Breast epithelium (tissue), 4 donors: ENCODE measurements at regions not wholly inside any gene's neighbourhood (a gene's known extent, or its start where the extent isn't known, plus 50 kb on each side); places are given as distances from the start of the nearest gene placed in this dataset.

Experiments used
- DNase-seq, 2 donors: peaks; one replicate each; pipeline ENCODE4 v3.0.0-alpha.2; 2019; ENCODE audit warnings: low spot score in 2 of 2
- H3K27ac ChIP-seq, 2 donors: fragments of 200-600 bp; sonication (generic) in 1 of 2; one replicate each; pipeline ENCODE4 v1.5.1; 2016 to 2019; ENCODE audit warnings: mild to moderate bottlenecking in 1 of 2
- H3K27me3 ChIP-seq, 2 donors: fragments of 200-600 bp; sonication (generic) in 1 of 2; one replicate each; pipeline versions ENCODE4 v1.5.1 to v1.6.0; 2017 to 2019; ENCODE audit warnings: control low read depth in 1 of 2, mild to moderate bottlenecking in 1 of 2
- H3K36me3 ChIP-seq: fragments of 200-600 bp; one replicate; pipeline ENCODE4 v1.5.1; 2019
- H3K4me1 ChIP-seq, 2 donors: fragments of 200-600 bp; sonication (generic); one replicate each; pipeline ENCODE4 v1.5.1; 2016 to 2019; ENCODE audit warnings: control low read depth in 1 of 2
- H3K4me3 ChIP-seq, 3 donors: fragments of 200-600 bp; sonication (generic); 1 replicate in 2 of 3; 2 replicates in 1 of 3; pipeline ENCODE4 v1.5.1; 2016 to 2019; ENCODE audit warnings: mild to moderate bottlenecking in 3 of 3, moderate library complexity in 2 of 3
- H3K9me3 ChIP-seq, 2 donors: fragments of 200-600 bp; sonication (generic) in 1 of 2; one replicate each; pipeline ENCODE4 v1.5.1; 2016 to 2019; ENCODE audit warnings: control low read depth in 1 of 2
- POLR2A ChIP-seq: fragments of 450-650 bp; IDR thresholded peaks from one replicate; pipeline ENCODE4 v1.6.1; 2016; ENCODE audit warnings: antibody characterized with exemption, mild to moderate bottlenecking, moderate library complexity
- POLR2AphosphoS5 ChIP-seq, 3 donors: sonication (generic); formaldehyde crosslinking; IDR thresholded peaks; one replicate each; pipeline ENCODE4 v1.6.1; 2017; ENCODE audit warnings: antibody characterized with exemption in 3 of 3
- intact Hi-C: fragments of 100-400 bp; cut with DNase I; formaldehyde crosslinking; loops from one replicate; pipeline ENCODE4 v1.15.1; 2023; ENCODE audit warnings: low total_unique reads
- TF ChIP-seq, protein P1 (sequence below), 3 donors: fragments of 450-650 bp; IDR thresholded peaks; one replicate each; pipeline ENCODE4 v1.5.1; 2016 to 2017; ENCODE audit warnings: antibody characterized with exemption in 3 of 3, mild to moderate bottlenecking in 3 of 3, moderate library complexity in 3 of 3

DNA sequence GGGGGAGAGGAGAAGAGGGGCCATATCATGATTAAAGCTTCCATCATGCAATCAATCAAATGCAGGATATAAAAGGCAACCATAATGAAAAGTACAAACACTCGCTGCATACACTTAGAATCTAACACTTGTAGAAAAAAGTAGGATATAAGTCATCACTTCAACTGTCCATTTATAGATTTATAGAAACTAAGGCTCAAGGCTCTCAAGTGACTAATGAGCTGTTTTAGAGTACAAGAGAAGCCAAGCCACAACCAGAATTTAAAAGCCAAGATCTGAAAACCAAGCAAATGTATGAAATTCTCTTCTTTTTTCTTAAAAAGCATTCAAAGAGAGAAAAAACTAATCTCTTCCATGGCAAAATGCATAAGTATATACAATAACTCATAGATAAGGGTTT lies 160.2 kb upstream of the BLID start:
- DNase-seq, result no peak
- intact Hi-C loops, result no loop called here
- Histone ChIP-seq H3K27ac (no peak overlapping the region), H3K9me3 (no peaks in the 10 kb centered on the region), H3K27me3 (no peaks in the 10 kb centered on the region), H3K4me3 (no peak overlapping the region), H3K4me1 (no peaks in the 10 kb centered on the region), H3K36me3 (no peaks in the 10 kb centered on the region)
- TF ChIP-seq POLR2AphosphoS5 (IDR thresholded peaks at IDR 0.05) (no peak), POLR2A (no peak)
- TF ChIP-seq, protein P1, sequence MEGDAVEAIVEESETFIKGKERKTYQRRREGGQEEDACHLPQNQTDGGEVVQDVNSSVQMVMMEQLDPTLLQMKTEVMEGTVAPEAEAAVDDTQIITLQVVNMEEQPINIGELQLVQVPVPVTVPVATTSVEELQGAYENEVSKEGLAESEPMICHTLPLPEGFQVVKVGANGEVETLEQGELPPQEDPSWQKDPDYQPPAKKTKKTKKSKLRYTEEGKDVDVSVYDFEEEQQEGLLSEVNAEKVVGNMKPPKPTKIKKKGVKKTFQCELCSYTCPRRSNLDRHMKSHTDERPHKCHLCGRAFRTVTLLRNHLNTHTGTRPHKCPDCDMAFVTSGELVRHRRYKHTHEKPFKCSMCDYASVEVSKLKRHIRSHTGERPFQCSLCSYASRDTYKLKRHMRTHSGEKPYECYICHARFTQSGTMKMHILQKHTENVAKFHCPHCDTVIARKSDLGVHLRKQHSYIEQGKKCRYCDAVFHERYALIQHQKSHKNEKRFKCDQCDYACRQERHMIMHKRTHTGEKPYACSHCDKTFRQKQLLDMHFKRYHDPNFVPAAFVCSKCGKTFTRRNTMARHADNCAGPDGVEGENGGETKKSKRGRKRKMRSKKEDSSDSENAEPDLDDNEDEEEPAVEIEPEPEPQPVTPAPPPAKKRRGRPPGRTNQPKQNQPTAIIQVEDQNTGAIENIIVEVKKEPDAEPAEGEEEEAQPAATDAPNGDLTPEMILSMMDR (IDR thresholded peaks at IDR 0.05), result no peak

DNA sequence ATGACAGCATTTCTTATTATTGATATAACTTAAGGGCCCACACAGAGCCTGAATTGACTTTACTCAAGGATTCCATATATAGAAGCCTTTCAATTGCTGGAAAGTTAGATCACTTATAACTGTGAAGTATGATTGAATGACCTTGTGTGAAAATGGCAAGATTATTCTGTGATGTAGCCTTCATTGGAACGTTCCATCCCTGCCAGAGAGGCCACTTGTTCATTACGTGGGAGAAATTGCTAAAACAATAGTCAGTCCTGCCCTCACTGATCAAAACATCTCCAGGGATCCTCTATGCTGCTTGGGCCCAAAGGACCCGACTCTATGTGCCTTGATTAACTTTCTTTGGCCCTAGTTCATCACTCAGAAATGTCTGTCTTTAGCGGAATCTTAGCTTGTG lies 159.5 kb upstream of the BLID start:
- no peak overlapping the region for H3K27ac ChIP-seq
- no peak overlapping the region for H3K4me3 ChIP-seq
- no peak for TF ChIP-seq POLR2A
- TF ChIP-seq POLR2AphosphoS5 (IDR thresholded peaks at IDR 0.05), result no peak
- TF ChIP-seq, protein P1 (IDR thresholded peaks at IDR 0.05), result no peak
- H3K4me1 ChIP-seq, result no peaks in the 10 kb centered on the region
- DNase-seq, result no peak
- H3K27me3 ChIP-seq, result no peaks in the 10 kb centered on the region
- H3K9me3 ChIP-seq, result no peaks in the 10 kb centered on the region
- H3K36me3 ChIP-seq, result no peaks in the 10 kb centered on the region
- intact Hi-C loops, result no loop called here

DNA sequence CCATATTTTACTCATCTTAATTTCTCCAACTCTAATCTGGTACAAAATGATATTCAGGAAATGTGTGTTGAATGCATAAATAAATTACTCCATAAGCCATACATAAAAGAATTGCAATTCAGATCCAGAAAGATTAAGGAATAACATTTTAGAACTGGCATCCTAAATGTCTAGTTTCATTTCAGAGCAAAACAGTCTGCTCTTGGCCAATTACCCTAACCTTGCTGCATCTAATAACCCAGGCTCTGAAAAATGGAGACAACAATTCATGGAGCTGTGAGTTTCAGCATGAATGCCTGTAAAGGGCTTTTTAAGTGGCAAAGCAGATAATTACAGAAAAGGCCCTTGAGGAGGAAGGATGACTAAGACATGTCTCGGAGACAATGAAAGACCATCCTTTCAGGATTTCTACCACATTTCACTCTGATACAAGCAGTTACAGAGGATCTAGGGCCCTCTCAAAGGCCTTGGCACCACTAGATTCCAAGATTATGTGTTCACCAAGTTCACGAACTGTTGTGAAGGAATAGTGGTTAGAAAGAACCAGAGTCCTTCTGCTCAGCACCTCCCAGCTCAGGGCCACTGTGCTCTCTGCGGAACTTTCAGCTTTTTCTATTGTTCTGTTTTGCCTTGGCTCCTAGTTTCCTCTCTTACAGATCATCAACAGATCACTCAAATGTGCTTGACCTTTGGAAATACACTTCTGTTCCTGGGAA lies 157.6 kb upstream of the BLID start:
- Histone ChIP-seq H3K27me3 (no peaks in the 10 kb centered on the region), H3K4me1 (no peaks in the 10 kb centered on the region), H3K9me3 (no peaks in the 10 kb centered on the region), H3K27ac (no peak overlapping the region), H3K4me3 (no peak overlapping the region), H3K36me3 (no peaks in the 10 kb centered on the region)
- intact Hi-C loops, result no loop called here
- TF ChIP-seq POLR2AphosphoS5 (IDR thresholded peaks at IDR 0.05) (no peak), POLR2A (no peak)
- TF ChIP-seq, protein P1 (IDR thresholded peaks at IDR 0.05), result no peak
- no peak for DNase-seq

DNA sequence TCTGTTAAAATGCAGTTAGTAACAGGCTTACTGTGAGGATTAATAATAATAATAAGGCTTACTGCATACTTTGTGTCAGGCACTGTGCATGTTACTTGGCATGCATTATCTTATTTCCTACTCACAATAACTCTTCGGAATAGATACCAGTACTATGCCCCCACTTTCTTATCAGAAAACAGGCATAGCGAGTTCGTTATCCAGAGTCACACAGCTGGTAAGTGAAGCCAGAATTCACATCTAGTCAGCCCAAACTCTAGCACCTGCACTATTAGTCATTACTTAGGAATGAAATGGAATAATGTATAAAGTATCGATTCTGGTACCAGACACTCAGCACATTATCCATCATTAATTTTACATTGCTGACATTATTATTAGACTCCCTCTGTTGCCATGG lies 155.7 kb upstream of the BLID start:
- no peak for DNase-seq
- Histone ChIP-seq H3K9me3 (no peaks in the 10 kb centered on the region), H3K27ac (no peak overlapping the region), H3K4me3 (no peak overlapping the region), H3K36me3 (no peaks in the 10 kb centered on the region), H3K4me1 (no peaks in the 10 kb centered on the region), H3K27me3 (no peaks in the 10 kb centered on the region)
- no peak for TF ChIP-seq POLR2A
- TF ChIP-seq, protein P1 (IDR thresholded peaks at IDR 0.05), result no peak
- intact Hi-C loops, result no loop called here

DNA sequence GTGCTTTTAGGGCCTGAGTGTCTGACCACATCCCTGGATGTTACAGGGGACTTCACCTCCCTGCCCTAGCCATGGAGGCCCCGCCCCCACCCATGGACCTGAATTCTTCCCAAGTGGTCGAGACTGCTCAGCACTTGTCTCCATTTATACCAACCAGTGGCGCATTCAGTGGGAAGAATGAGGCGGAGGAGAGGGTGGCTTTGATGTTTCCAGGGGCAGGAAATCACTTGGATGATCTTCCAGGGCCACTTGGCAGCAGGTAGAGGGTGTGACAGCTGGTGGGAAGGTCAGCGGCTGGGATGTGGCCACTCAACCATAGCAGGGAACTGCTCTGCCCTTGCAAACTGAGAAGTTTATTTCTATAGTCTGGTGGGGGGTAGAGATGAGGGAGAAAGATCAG lies 155.1 kb upstream of the BLID start:
- DNase-seq, result no peak
- intact Hi-C loops, result no loop called here
- Histone ChIP-seq H3K27ac (no peak overlapping the region), H3K4me1 (no peaks in the 10 kb centered on the region), H3K27me3 (no peaks in the 10 kb centered on the region), H3K9me3 (no peaks in the 10 kb centered on the region), H3K36me3 (no peaks in the 10 kb centered on the region), H3K4me3 (no peak overlapping the region)
- TF ChIP-seq, protein P1 (IDR thresholded peaks at IDR 0.05), result no peak
- TF ChIP-seq POLR2AphosphoS5 (IDR thresholded peaks at IDR 0.05) (no peak), POLR2A (no peak)
